OCI-LY7 (cell line): ENCODE measurements at regions not wholly inside any gene's neighbourhood (a gene's known extent, or its start where the extent isn't known, plus 50 kb on each side); places are given as distances from the start of the nearest gene placed in this dataset.

ENCODE experiments used
- BruUV-seq: library from RNA; stranded (reverse); fragments of 400-500 nt; replicated peaks from 2 replicates; lab custom pipeline; 2021; lab: Mats Ljungman, UMichigan
- CTCF ChIA-PET: fragments of 300-600 bp; sonication (Branson Sonifier 250); formaldehyde crosslinking; loops from one replicate; lab custom pipeline; 2022; ENCODE audit warnings: antibody characterized with exemption; ENCODE audit not compliant: unreplicated experiment; lab: Charles Lee
- POLR2A ChIA-PET: fragments of 300-600 bp; sonication (Branson Sonifier 250); formaldehyde crosslinking; loops from one replicate; lab custom pipeline; 2022; ENCODE audit warnings: antibody characterized with exemption; lab: Charles Lee
- DNase-seq: peaks from one replicate; pipeline ENCODE4 v3.0.0-alpha.2; 2015; ENCODE audit warnings: low spot score
- H2AFZ ChIP-seq: fragments of 200-600 bp; sonication (generic), shearing (Covaris generic); 2 replicates; pipeline ENCODE4 v1.6.1; 2014; ENCODE audit warnings: mild to moderate bottlenecking, antibody characterized with exemption, low read length, moderate library complexity
- H3K27ac ChIP-seq: fragments of 200-600 bp; sonication (generic); 2 replicates; pipeline ENCODE4 v1.5.1; 2014; ENCODE audit warnings: mixed run types, low read depth, mild to moderate bottlenecking, moderate library complexity, low read length, inconsistent platforms; ENCODE audit not compliant: poor library complexity, severe bottlenecking
- H3K36me3 ChIP-seq: fragments of 200-600 bp; sonication (generic); 2 replicates; pipeline ENCODE4 v1.6.1; 2014; ENCODE audit warnings: mild to moderate bottlenecking, antibody characterized with exemption, low read length, moderate library complexity, mixed read lengths; ENCODE audit not compliant: insufficient read depth
- H3K4me1 ChIP-seq: fragments of 200-600 bp; sonication (generic); 2 replicates; pipeline ENCODE4 v1.5.1; 2014; ENCODE audit warnings: mild to moderate bottlenecking, low read length; ENCODE audit not compliant: insufficient read depth, poor library complexity, severe bottlenecking
- H3K4me2 ChIP-seq: fragments of 200-600 bp; sonication (generic); 2 replicates; pipeline ENCODE4 v1.6.1; 2014; ENCODE audit warnings: mild to moderate bottlenecking, low read length
- H3K4me3 ChIP-seq: fragments of 200-600 bp; sonication (generic); 2 replicates; pipeline ENCODE4 v1.5.1; 2014; ENCODE audit warnings: mild to moderate bottlenecking, low read depth, low read length; ENCODE audit not compliant: poor library complexity, severe bottlenecking
- H3K79me2 ChIP-seq: fragments of 200-600 bp; sonication (generic); 2 replicates; pipeline ENCODE4 v1.6.1; 2016; ENCODE audit warnings: low read depth, mild to moderate bottlenecking, low read length, moderate library complexity, mixed read lengths; ENCODE audit not compliant: insufficient read depth
- H3K9me2 ChIP-seq: fragments of 200-600 bp; sonication (generic); 2 replicates; pipeline ENCODE4 v1.6.1; 2016; ENCODE audit warnings: mild to moderate bottlenecking, low read length, mixed read lengths; ENCODE audit not compliant: insufficient read depth
- H3K9me3 ChIP-seq: fragments of 200-600 bp; sonication (generic); 2 replicates; pipeline ENCODE4 v1.6.1; 2014; ENCODE audit warnings: mild to moderate bottlenecking, mixed run types, low read length, mixed read lengths
- H4K20me1 ChIP-seq: fragments of 200-600 bp; sonication (generic); 2 replicates; pipeline ENCODE4 v1.6.1; 2014; ENCODE audit warnings: mild to moderate bottlenecking, antibody characterized with exemption, low read length, moderate library complexity, mixed read lengths; ENCODE audit not compliant: insufficient read depth
- CTCF ChIP-seq: fragments of 200-600 bp; sonication (generic); conservative IDR thresholded peaks from 2 replicates; pipeline ENCODE4 v1.5.1; 2014; ENCODE audit warnings: mild to moderate bottlenecking, antibody characterized with exemption, low read length, moderate library complexity, mixed read lengths
- EZH2phosphoT487 ChIP-seq: fragments of 200-600 bp; sonication (generic); IDR thresholded peaks from 2 replicates; pipeline ENCODE4 v1.6.1; 2018; ENCODE audit warnings: low read depth, borderline replicate concordance, mild to moderate bottlenecking, mixed run types, antibody characterized with exemption, low read length, moderate library complexity, mixed read lengths
- intact Hi-C: fragments of 100-400 bp; cut with micrococcal nuclease; formaldehyde crosslinking; loops from one replicate; pipeline ENCODE4 v1.10.0; 2022; ENCODE audit not compliant: unreplicated experiment

GRCh38 chr20:24763386-24764026 lies 185.6 kb upstream of the CST7 start:
- intact Hi-C loops: no loop called here
- Histone ChIP-seq H3K4me1 (peaks cover 11% of the 10 kb centered on the region), H3K36me3 (no peaks in the 10 kb centered on the region), H3K79me2 (no peaks in the 10 kb centered on the region), H4K20me1 (no peaks in the 10 kb centered on the region), H3K4me2 (no peak overlapping the region), H3K9me3 (no peaks in the 10 kb centered on the region), H3K9me2 (no peaks in the 10 kb centered on the region), H3K4me3 (no peak overlapping the region), H2AFZ (no peak overlapping the region), H3K27ac (no peak overlapping the region)
- CTCF ChIA-PET: no interaction called here
- POLR2A ChIA-PET: no interaction called here
- no peak for TF ChIP-seq CTCF
- BruUV-seq: no TSS peak
- no peak for DNase-seq

DNA sequence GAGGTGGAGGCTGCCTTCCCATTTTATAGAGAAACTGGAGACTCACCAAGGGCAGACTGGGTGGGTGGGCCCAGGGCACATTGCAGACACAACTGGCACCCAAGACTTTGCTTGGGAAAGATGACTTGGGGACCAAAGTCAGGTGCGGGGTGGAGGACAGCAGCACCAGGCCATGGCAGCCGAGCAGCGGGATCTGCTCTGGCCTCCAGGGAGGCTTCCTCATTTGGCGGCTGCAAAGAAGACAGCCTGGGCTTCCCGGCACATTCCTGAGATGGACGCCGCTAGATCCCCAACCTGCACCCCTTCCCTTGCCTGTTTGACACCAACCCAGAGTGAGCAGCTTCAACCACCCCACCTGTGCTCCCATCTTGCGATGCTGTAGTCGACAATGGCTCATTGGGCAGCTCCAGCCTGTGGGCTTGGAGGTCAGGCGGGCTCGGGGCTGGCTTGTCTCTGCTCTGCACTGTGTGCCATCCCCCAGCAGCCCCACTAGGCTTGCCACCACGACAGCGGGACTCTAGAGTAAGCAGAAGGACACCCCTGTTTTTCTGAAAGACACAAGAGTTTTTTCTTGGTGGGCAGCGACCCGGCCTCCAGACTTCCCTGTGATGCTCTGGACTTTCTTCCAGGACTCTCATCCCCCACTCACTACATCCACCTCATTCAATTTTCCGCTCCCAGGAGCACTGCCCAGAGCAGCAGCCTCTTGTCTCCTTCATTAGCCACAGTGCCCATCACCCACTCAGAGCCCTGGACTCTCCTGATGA lies 184.9 kb upstream of the CST7 start:
- H2AFZ ChIP-seq: no peak overlapping the region
- H3K36me3 ChIP-seq: no peaks in the 10 kb centered on the region
- no peak overlapping the region for H3K4me2 ChIP-seq
- no peak overlapping the region for H3K4me3 ChIP-seq
- no peak overlapping the region for H3K27ac ChIP-seq
- DNase-seq: no peak
- intact Hi-C loops: no loop called here
- no peaks in the 10 kb centered on the region for H4K20me1 ChIP-seq
- H3K9me3 ChIP-seq: no peaks in the 10 kb centered on the region
- ChIA-PET CTCF (no interaction called here), POLR2A (no interaction called here)
- TF ChIP-seq EZH2phosphoT487: no peak
- no peak for TF ChIP-seq CTCF
- H3K79me2 ChIP-seq: no peaks in the 10 kb centered on the region
- H3K4me1 ChIP-seq: peaks cover 11% of the 10 kb centered on the region
- BruUV-seq: no TSS peak
- H3K9me2 ChIP-seq: no peaks in the 10 kb centered on the region

- Histone ChIP-seq H3K4me3 (no peak overlapping the region), H4K20me1 (no peaks in the 10 kb centered on the region), H2AFZ (no peak overlapping the region), H3K4me2 (no peak overlapping the region), H3K27ac (no peak overlapping the region), H3K9me3 (no peaks in the 10 kb centered on the region), H3K4me1 (peaks cover 11% of the 10 kb centered on the region), H3K36me3 (no peaks in the 10 kb centered on the region), H3K79me2 (no peaks in the 10 kb centered on the region), H3K9me2 (no peaks in the 10 kb centered on the region)
- TF ChIP-seq EZH2phosphoT487: no peak
- no peak for TF ChIP-seq CTCF
- intact Hi-C loops: no loop called here
- BruUV-seq: no TSS peak
- ChIA-PET POLR2A (no interaction called here), CTCF (no interaction called here)
- DNase-seq: no peak
Observed at GRCh38 chr20:24764794-24765202, 184.3 kb upstream of the CST7 start.
